GM12878 (cell line): ENCODE measurements at regions not wholly inside any gene's neighbourhood (a gene's known extent, or its start where the extent isn't known, plus 50 kb on each side); places are given as distances from the start of the nearest gene placed in this dataset.

Experiments
- ATAC-seq: fragments of 200-7000 bp; cut with Tn5 transposase; 3 replicates; pipeline ENCODE4 v1.9.1; 2020; ENCODE audit warnings: mild to moderate bottlenecking, moderate library complexity
- BruUV-seq: library from RNA; stranded (reverse); fragments of 400-500 nt; replicated peaks from 2 replicates; lab custom pipeline; 2021; lab: Mats Ljungman, UMichigan
- CTCF ChIA-PET: fragments of 300-600 bp; sonication (Branson Sonifier 250); formaldehyde crosslinking; extraction: SDS; loops from one replicate; lab custom pipeline; 2021; ENCODE audit warnings: inconsistent platforms; lab: Yijun Ruan, JAX
- POLR2A ChIA-PET: fragments of 350-600 bp; formaldehyde crosslinking; extraction: SDS; loops from one replicate; lab custom pipeline; 2021; ENCODE audit warnings: inconsistent platforms; lab: Charles Lee
- RAD21 ChIA-PET: fragments of 300-600 bp; sonication (Branson Sonifier 250); formaldehyde crosslinking; loops from one replicate; lab custom pipeline; 2023; ENCODE audit warnings: antibody characterized with exemption; ENCODE audit not compliant: unreplicated experiment; lab: Charles Lee
- SMC1A ChIA-PET: fragments of 300-600 bp; sonication (Branson Sonifier 250); formaldehyde crosslinking; loops from one replicate; lab custom pipeline; 2023; ENCODE audit not compliant: unreplicated experiment, uncharacterized antibody; lab: Charles Lee
- DNase-seq: peaks from one replicate; pipeline ENCODE4 v3.0.0-alpha.2; 2011; ENCODE audit warnings: low read depth, low spot score
- FAIRE-seq: peaks from 3 replicates; lab custom pipeline; 2011; peaks lifted over from hg19 to GRCh38; lab: Jason Lieb, UNC
- H2AFZ ChIP-seq: 2 replicates; pipeline ENCODE4 v1.6.0; 2011; ENCODE audit warnings: low read depth, low read length, control low read depth; ENCODE audit not compliant: control insufficient read depth
- H3K27ac ChIP-seq: 2 replicates; pipeline ENCODE4 v1.5.1; 2011; ENCODE audit warnings: control low read depth; ENCODE audit not compliant: control insufficient read depth, insufficient read depth
- H3K27me3 ChIP-seq, 2 experiments: replicated peaks in 1 of 2; 2 replicates each; pipeline versions ENCODE4 v1.6.0 to v1.6.1; 2011; ENCODE audit warnings: low read length in 1 of 2; ENCODE audit not compliant: control insufficient read depth in 2 of 2, insufficient read depth in 2 of 2
- H3K36me3 ChIP-seq, 2 experiments: 2 replicates each; pipeline ENCODE4 v1.5.1; 2011; ENCODE audit warnings: low read length in 1 of 2; ENCODE audit not compliant: control insufficient read depth in 2 of 2, insufficient read depth in 2 of 2
- H3K4me1 ChIP-seq: 2 replicates; pipeline ENCODE4 v1.6.1; 2011; ENCODE audit warnings: mild to moderate bottlenecking, low read length, moderate library complexity, mixed read lengths; ENCODE audit not compliant: control insufficient read depth, insufficient read depth
- H3K4me2 ChIP-seq: 2 replicates; pipeline ENCODE4 v1.6.0; 2011; ENCODE audit warnings: control low read depth; ENCODE audit not compliant: control insufficient read depth, insufficient read depth
- H3K4me3 ChIP-seq: fragments of 200-600 bp; sonication (generic); 2 replicates; pipeline ENCODE4 v1.5.1; 2016
- H3K79me2 ChIP-seq: 2 replicates; pipeline ENCODE4 v1.6.0; 2011; ENCODE audit warnings: low read length; ENCODE audit not compliant: control insufficient read depth, insufficient read depth
- H3K9ac ChIP-seq: 2 replicates; pipeline ENCODE4 v1.8.0; 2011; ENCODE audit warnings: low read length, control low read depth, mixed read lengths; ENCODE audit not compliant: control insufficient read depth, insufficient read depth
- H3K9me3 ChIP-seq: replicated peaks from 3 replicates; pipeline ENCODE4 v1.5.1; 2011; ENCODE audit warnings: mild to moderate bottlenecking, low read length; ENCODE audit not compliant: control insufficient read depth, insufficient read depth
- H4K20me1 ChIP-seq: 2 replicates; pipeline ENCODE4 v1.6.0; 2011; ENCODE audit not compliant: control insufficient read depth, insufficient read depth
- CHD1 ChIP-seq: IDR thresholded peaks from 2 replicates; pipeline ENCODE4 v1.6.1; 2012; ENCODE audit warnings: low read depth, low read length, improper control_type of control experiment
- FOXM1 ChIP-seq: IDR thresholded peaks from 2 replicates; pipeline ENCODE4 v1.6.1; 2012; ENCODE audit warnings: low read depth, mild to moderate bottlenecking, inconsistent platforms, low read length, moderate library complexity
- NR2C1 ChIP-seq: fragments of 450-650 bp; IDR thresholded peaks from 2 replicates; pipeline ENCODE4 v1.6.1; 2017; ENCODE audit warnings: antibody characterized with exemption, mild to moderate bottlenecking, moderate library complexity
- NR2C2 ChIP-seq: IDR thresholded peaks from 2 replicates; pipeline ENCODE4 v1.6.1; 2011; ENCODE audit warnings: borderline replicate concordance, low read depth; ENCODE audit not compliant: control insufficient read depth, insufficient read length
- POLR2AphosphoS5 ChIP-seq: IDR thresholded peaks from 2 replicates; pipeline ENCODE4 v1.6.1; 2011; ENCODE audit warnings: mild to moderate bottlenecking, low read length, inconsistent platforms
- POU2F2 ChIP-seq: IDR thresholded peaks from 3 replicates; pipeline ENCODE4 v1.6.1; 2011; ENCODE audit warnings: low read depth, mild to moderate bottlenecking, low read length, borderline replicate concordance
- SMAD1 ChIP-seq: fragments of 450-650 bp; IDR thresholded peaks from 2 replicates; pipeline ENCODE4 v1.6.1; 2018; ENCODE audit warnings: mild to moderate bottlenecking, low read depth; ENCODE audit not compliant: partially characterized antibody
- SP1 ChIP-seq: IDR thresholded peaks from one replicate; pipeline ENCODE4 v1.6.1; 2011; ENCODE audit warnings: low read depth, low read length
- SREBF2 ChIP-seq: IDR thresholded peaks from 2 replicates; pipeline ENCODE4 v1.6.1; 2012; ENCODE audit warnings: mild to moderate bottlenecking, low read length
- TCF12 ChIP-seq: IDR thresholded peaks from 2 replicates; pipeline ENCODE4 v1.6.1; 2011; ENCODE audit warnings: low read depth, mild to moderate bottlenecking, low read length
- WGBS: methylation state at CpG from one replicate; pipeline ENCODE4 v1.1.6; 2016; ENCODE audit warnings: low lambda C conversion rate; ENCODE audit not compliant: insufficient replicate concordance, insufficient coverage; ENCODE audit errors: missing lambda C conversion rate; 5-methylcytosine and 5-hydroxymethylcytosine counted together
- in situ Hi-C: fragments of 300-500 bp; cut with MboI; formaldehyde crosslinking; loops from 9 replicates; pipeline ENCODE4 v1.14.3; 2018; ENCODE audit warnings: mixed read lengths
- intact Hi-C: fragments of 100-400 bp; cut with micrococcal nuclease; formaldehyde crosslinking; loops from one replicate; pipeline ENCODE4 v1.14.2; 2022; ENCODE audit not compliant: unreplicated experiment
- TF ChIP-seq, protein P1 (sequence below): fragments of 450-650 bp; IDR thresholded peaks from 2 replicates; pipeline ENCODE4 v1.6.1; 2017; ENCODE audit warnings: mild to moderate bottlenecking, low read depth, inconsistent platforms; ENCODE audit not compliant: poor library complexity, severe bottlenecking
- TF ChIP-seq, protein P2 (sequence below): fragments of 450-650 bp; IDR thresholded peaks from 2 replicates; pipeline ENCODE4 v1.6.1; 2017; ENCODE audit warnings: low read depth, mild to moderate bottlenecking, moderate library complexity
- TF ChIP-seq, protein P3 (sequence below), 3 experiments: IDR thresholded peaks in 2 of 3; conservative IDR thresholded peaks in 1 of 3; 2 replicates each; pipeline ENCODE4 v1.5.1; 2011; ENCODE audit warnings: low read depth in 3 of 3, low read length in 3 of 3, mild to moderate bottlenecking in 3 of 3, control low read depth in 2 of 3, moderate library complexity in 2 of 3, inconsistent platforms in 1 of 3, mixed read lengths in 1 of 3; ENCODE audit not compliant: control insufficient read depth in 2 of 3, insufficient read depth in 1 of 3; ENCODE audit errors: extremely low read depth in 1 of 3

DNA sequence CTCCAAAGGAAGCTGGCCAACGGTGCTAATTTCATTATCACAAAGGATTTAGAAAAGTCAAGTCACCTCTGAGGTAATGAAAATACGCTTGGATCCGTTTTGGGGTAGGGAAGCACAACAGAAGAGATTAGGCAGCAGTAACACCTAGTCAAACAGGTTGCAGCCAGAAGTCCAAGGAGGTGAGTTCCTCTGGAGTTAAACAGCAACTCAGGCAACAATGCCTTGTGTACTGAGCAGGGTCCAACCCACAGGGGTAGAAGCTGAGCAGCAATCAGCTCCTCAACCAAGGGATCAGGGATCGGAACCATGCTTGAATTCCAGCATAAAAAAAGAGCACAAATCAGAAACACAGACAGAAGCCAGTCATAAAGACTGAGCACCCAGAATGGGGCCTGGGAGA, 88.1 kb upstream of the SPRED1 start (continued):
- TF ChIP-seq CHD1 (no peak), SREBF2 (no peak)

DNA sequence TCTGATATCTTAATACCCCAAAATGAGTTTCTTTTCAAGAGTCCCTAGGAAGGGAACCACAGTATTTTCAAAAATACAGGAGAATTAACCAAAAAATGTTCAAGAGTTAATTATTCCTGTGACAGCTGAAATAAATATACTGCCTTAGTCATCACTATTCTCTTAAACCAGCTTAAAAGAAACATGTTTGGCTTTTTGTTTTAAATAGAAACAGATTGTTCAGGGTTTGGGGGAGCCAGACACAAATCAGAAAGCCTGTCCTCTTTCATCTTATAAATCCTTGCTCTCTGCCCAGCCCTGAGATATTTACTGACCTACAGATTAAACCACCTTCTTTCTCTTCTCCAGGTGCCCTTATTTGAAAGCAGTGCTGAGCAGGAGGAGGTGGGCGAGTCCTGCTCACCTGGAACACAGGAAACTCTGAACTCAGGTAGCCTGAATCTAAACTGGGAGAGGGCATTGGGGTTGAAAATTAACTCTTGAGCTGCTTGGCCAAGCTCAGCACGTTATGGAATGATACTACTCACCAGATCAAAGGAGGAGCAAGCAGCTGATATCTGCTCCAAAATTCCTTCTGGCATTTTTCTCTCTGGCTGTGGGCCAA, 84.1 kb upstream of the SPRED1 start:
- no peak for DNase-seq
- intact Hi-C loops: no loop called here
- no peak for TF ChIP-seq SMAD1
- TF ChIP-seq, protein P1, sequence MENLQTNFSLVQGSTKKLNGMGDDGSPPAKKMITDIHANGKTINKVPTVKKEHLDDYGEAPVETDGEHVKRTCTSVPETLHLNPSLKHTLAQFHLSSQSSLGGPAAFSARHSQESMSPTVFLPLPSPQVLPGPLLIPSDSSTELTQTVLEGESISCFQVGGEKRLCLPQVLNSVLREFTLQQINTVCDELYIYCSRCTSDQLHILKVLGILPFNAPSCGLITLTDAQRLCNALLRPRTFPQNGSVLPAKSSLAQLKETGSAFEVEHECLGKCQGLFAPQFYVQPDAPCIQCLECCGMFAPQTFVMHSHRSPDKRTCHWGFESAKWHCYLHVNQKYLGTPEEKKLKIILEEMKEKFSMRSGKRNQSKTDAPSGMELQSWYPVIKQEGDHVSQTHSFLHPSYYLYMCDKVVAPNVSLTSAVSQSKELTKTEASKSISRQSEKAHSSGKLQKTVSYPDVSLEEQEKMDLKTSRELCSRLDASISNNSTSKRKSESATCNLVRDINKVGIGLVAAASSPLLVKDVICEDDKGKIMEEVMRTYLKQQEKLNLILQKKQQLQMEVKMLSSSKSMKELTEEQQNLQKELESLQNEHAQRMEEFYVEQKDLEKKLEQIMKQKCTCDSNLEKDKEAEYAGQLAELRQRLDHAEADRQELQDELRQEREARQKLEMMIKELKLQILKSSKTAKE: no peak
- TF ChIP-seq POU2F2: no peak
- TF ChIP-seq, protein P2, sequence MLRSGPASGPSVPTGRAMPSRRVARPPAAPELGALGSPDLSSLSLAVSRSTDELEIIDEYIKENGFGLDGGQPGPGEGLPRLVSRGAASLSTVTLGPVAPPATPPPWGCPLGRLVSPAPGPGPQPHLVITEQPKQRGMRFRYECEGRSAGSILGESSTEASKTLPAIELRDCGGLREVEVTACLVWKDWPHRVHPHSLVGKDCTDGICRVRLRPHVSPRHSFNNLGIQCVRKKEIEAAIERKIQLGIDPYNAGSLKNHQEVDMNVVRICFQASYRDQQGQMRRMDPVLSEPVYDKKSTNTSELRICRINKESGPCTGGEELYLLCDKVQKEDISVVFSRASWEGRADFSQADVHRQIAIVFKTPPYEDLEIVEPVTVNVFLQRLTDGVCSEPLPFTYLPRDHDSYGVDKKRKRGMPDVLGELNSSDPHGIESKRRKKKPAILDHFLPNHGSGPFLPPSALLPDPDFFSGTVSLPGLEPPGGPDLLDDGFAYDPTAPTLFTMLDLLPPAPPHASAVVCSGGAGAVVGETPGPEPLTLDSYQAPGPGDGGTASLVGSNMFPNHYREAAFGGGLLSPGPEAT: no peak
- no peak for TF ChIP-seq SP1
- TF ChIP-seq, protein P3, sequence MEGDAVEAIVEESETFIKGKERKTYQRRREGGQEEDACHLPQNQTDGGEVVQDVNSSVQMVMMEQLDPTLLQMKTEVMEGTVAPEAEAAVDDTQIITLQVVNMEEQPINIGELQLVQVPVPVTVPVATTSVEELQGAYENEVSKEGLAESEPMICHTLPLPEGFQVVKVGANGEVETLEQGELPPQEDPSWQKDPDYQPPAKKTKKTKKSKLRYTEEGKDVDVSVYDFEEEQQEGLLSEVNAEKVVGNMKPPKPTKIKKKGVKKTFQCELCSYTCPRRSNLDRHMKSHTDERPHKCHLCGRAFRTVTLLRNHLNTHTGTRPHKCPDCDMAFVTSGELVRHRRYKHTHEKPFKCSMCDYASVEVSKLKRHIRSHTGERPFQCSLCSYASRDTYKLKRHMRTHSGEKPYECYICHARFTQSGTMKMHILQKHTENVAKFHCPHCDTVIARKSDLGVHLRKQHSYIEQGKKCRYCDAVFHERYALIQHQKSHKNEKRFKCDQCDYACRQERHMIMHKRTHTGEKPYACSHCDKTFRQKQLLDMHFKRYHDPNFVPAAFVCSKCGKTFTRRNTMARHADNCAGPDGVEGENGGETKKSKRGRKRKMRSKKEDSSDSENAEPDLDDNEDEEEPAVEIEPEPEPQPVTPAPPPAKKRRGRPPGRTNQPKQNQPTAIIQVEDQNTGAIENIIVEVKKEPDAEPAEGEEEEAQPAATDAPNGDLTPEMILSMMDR (IDR thresholded peaks at IDR 0.05 in 2 of 3, conservative IDR thresholded peaks at IDR 0.05 in 1 of 3; ENCODE audit: control insufficient read depth in 2 of 3, extremely low read depth in 1 of 3, insufficient read depth in 1 of 3, low read depth in 3 of 3, low read length in 3 of 3): no peak
- TF ChIP-seq NR2C1: no peak
- no peak for TF ChIP-seq FOXM1
- TF ChIP-seq TCF12: no peak
- no peak for TF ChIP-seq POLR2AphosphoS5
- no peak for TF ChIP-seq NR2C2
- Histone ChIP-seq H3K9me3 (no peaks in the 10 kb centered on the region; the same call in 2 of the 3 replicates), H3K36me3 (no peaks in the 10 kb centered on the region), H3K79me2 (no peaks in the 10 kb centered on the region), H3K27ac (no peak overlapping the region), H3K4me2 (no peak overlapping the region), H3K27me3 (no peaks in the 10 kb centered on the region; a peak in 1 of 4 replicates), H4K20me1 (no peaks in the 10 kb centered on the region), H3K4me1 (no peaks in the 10 kb centered on the region), H2AFZ (no peak overlapping the region), H3K4me3 (no peak overlapping the region), H3K9ac (no peak overlapping the region)
- ChIA-PET RAD21 (interaction anchor here (1.0 kb wide), 1 partner anchor 100 kb away, joined by 3 read pairs; no protein-coding TSS in a partner anchor), POLR2A (no interaction called here), SMC1A (interaction anchor here (1.1 kb wide), 1 partner anchor 10 kb away, joined by 4 read pairs; no protein-coding TSS in a partner anchor), CTCF (no interaction called here)
- ATAC-seq: no peak
- in situ Hi-C loops: no loop called here
- no peak for FAIRE-seq
- 0% methylated on average over 2 of the region's 2 CpGs for WGBS
- BruUV-seq: no TSS peak
